ENCODE measurements at regions not wholly inside any gene's neighbourhood (a gene's known extent, or its start where the extent isn't known, plus 50 kb on each side); places are given as distances from the start of the nearest gene placed in this dataset.

DNA sequence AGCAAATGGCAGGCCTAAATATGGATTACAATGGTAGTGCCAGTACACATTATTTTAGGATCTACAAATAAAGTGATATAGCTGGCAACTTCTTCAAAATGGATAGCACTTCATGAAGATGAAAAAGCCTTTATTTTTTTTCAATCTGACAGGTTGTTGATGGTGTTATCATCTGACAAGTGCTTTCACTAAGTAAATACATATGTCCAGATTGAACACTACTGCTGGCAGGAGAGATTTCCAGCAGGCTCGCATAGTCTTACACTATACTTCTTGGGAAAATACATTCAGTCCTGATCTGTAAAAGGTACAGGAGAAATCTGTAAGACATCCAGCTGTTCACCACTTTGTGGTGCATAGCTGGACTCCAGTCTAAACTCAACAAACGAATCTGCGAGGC is 50.9 kb upstream of the ALCAM start (continued):
- TF ChIP-seq, protein P1, sequence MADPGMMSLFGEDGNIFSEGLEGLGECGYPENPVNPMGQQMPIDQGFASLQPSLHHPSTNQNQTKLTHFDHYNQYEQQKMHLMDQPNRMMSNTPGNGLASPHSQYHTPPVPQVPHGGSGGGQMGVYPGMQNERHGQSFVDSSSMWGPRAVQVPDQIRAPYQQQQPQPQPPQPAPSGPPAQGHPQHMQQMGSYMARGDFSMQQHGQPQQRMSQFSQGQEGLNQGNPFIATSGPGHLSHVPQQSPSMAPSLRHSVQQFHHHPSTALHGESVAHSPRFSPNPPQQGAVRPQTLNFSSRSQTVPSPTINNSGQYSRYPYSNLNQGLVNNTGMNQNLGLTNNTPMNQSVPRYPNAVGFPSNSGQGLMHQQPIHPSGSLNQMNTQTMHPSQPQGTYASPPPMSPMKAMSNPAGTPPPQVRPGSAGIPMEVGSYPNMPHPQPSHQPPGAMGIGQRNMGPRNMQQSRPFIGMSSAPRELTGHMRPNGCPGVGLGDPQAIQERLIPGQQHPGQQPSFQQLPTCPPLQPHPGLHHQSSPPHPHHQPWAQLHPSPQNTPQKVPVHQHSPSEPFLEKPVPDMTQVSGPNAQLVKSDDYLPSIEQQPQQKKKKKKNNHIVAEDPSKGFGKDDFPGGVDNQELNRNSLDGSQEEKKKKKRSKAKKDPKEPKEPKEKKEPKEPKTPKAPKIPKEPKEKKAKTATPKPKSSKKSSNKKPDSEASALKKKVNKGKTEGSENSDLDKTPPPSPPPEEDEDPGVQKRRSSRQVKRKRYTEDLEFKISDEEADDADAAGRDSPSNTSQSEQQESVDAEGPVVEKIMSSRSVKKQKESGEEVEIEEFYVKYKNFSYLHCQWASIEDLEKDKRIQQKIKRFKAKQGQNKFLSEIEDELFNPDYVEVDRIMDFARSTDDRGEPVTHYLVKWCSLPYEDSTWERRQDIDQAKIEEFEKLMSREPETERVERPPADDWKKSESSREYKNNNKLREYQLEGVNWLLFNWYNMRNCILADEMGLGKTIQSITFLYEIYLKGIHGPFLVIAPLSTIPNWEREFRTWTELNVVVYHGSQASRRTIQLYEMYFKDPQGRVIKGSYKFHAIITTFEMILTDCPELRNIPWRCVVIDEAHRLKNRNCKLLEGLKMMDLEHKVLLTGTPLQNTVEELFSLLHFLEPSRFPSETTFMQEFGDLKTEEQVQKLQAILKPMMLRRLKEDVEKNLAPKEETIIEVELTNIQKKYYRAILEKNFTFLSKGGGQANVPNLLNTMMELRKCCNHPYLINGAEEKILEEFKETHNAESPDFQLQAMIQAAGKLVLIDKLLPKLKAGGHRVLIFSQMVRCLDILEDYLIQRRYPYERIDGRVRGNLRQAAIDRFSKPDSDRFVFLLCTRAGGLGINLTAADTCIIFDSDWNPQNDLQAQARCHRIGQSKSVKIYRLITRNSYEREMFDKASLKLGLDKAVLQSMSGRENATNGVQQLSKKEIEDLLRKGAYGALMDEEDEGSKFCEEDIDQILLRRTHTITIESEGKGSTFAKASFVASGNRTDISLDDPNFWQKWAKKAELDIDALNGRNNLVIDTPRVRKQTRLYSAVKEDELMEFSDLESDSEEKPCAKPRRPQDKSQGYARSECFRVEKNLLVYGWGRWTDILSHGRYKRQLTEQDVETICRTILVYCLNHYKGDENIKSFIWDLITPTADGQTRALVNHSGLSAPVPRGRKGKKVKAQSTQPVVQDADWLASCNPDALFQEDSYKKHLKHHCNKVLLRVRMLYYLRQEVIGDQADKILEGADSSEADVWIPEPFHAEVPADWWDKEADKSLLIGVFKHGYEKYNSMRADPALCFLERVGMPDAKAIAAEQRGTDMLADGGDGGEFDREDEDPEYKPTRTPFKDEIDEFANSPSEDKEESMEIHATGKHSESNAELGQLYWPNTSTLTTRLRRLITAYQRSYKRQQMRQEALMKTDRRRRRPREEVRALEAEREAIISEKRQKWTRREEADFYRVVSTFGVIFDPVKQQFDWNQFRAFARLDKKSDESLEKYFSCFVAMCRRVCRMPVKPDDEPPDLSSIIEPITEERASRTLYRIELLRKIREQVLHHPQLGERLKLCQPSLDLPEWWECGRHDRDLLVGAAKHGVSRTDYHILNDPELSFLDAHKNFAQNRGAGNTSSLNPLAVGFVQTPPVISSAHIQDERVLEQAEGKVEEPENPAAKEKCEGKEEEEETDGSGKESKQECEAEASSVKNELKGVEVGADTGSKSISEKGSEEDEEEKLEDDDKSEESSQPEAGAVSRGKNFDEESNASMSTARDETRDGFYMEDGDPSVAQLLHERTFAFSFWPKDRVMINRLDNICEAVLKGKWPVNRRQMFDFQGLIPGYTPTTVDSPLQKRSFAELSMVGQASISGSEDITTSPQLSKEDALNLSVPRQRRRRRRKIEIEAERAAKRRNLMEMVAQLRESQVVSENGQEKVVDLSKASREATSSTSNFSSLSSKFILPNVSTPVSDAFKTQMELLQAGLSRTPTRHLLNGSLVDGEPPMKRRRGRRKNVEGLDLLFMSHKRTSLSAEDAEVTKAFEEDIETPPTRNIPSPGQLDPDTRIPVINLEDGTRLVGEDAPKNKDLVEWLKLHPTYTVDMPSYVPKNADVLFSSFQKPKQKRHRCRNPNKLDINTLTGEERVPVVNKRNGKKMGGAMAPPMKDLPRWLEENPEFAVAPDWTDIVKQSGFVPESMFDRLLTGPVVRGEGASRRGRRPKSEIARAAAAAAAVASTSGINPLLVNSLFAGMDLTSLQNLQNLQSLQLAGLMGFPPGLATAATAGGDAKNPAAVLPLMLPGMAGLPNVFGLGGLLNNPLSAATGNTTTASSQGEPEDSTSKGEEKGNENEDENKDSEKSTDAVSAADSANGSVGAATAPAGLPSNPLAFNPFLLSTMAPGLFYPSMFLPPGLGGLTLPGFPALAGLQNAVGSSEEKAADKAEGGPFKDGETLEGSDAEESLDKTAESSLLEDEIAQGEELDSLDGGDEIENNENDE (IDR thresholded peaks at IDR 0.05; ENCODE audit: insufficient replicate concordance, low read length): no peak
- TF ChIP-seq SUZ12 (IDR thresholded peaks at IDR 0.05; ENCODE audit: low read length) (no peak), SP2 (IDR thresholded peaks at IDR 0.05; ENCODE audit: low read length) (no peak), TCF12 (IDR thresholded peaks at IDR 0.05; ENCODE audit: low read depth, low read length) (no peak), GABPA (IDR thresholded peaks at IDR 0.05; ENCODE audit: borderline replicate concordance, insufficient read depth, low read length) (no peak), TBP (IDR thresholded peaks at IDR 0.05; ENCODE audit: low read depth, low read length) (no peak), ZNF274 (IDR thresholded peaks at IDR 0.05; ENCODE audit: borderline replicate concordance, extremely low read depth, low read length) (no peak), EP300 (IDR thresholded peaks at IDR 0.05; ENCODE audit: borderline replicate concordance in 1 of 2, low read depth in 2 of 2, low read length in 2 of 2) (no peak)
